Uterus (tissue), 3 donors: ENCODE measurements at regions not wholly inside any gene's neighbourhood (a gene's known extent, or its start where the extent isn't known, plus 50 kb on each side); places are given as distances from the start of the nearest gene placed in this dataset.

Experiments
- DNase-seq, 2 donors: peaks; one replicate each; pipeline ENCODE4 v3.0.0-alpha.2; 2019 to 2020
- H3K27ac ChIP-seq, 2 donors: fragments of 200-600 bp; sonication (generic); 1 replicate in 1 of 2; 2 replicates in 1 of 2; pipeline ENCODE4 v1.5.1; 2016 to 2018
- H3K27me3 ChIP-seq, 2 donors: fragments of 200-600 bp; sonication (generic); one replicate each; pipeline ENCODE4 v1.5.1; 2018 to 2019; ENCODE audit warnings: control low read depth in 1 of 2
- H3K36me3 ChIP-seq, 2 donors: fragments of 200-600 bp; sonication (generic); one replicate each; pipeline ENCODE4 v1.5.1; 2019; ENCODE audit warnings: control low read depth in 1 of 2
- H3K4me1 ChIP-seq, 2 donors: fragments of 200-600 bp; sonication (generic); one replicate each; pipeline ENCODE4 v1.5.1; 2018 to 2019; ENCODE audit warnings: control low read depth in 1 of 2
- H3K4me3 ChIP-seq, 2 donors: fragments of 200-600 bp; sonication (generic); 1 replicate in 1 of 2; 2 replicates in 1 of 2; pipeline ENCODE4 v1.5.1; 2018 to 2019; ENCODE audit warnings: mild to moderate bottlenecking in 1 of 2
- H3K9me3 ChIP-seq, 2 donors: fragments of 200-600 bp; sonication (generic); one replicate each; pipeline ENCODE4 v1.5.1; 2019; ENCODE audit warnings: control low read depth in 1 of 2
- POLR2A ChIP-seq, 2 donors: fragments of 450-650 bp; IDR thresholded peaks; one replicate each; pipeline ENCODE4 v1.6.1; 2016; ENCODE audit warnings: antibody characterized with exemption in 2 of 2, mild to moderate bottlenecking in 1 of 2, moderate library complexity in 1 of 2
- intact Hi-C: fragments of 100-400 bp; cut with DNase I; formaldehyde crosslinking; loops from one replicate; pipeline ENCODE4 v1.15.1; 2023; ENCODE audit warnings: low total_unique reads
- TF ChIP-seq, protein P1 (sequence below), 4 experiments: fragments of 200-600 bp in 2 of 4; fragments of 450-650 bp in 2 of 4; sonication (generic) in 2 of 4; IDR thresholded peaks; one replicate each; pipeline ENCODE4 v1.5.1; 2016 to 2019; ENCODE audit warnings: antibody characterized with exemption in 4 of 4, mild to moderate bottlenecking in 2 of 4, moderate library complexity in 1 of 4
- donor health status: DM: yes; HTN: yes; CAD: no.

DNA sequence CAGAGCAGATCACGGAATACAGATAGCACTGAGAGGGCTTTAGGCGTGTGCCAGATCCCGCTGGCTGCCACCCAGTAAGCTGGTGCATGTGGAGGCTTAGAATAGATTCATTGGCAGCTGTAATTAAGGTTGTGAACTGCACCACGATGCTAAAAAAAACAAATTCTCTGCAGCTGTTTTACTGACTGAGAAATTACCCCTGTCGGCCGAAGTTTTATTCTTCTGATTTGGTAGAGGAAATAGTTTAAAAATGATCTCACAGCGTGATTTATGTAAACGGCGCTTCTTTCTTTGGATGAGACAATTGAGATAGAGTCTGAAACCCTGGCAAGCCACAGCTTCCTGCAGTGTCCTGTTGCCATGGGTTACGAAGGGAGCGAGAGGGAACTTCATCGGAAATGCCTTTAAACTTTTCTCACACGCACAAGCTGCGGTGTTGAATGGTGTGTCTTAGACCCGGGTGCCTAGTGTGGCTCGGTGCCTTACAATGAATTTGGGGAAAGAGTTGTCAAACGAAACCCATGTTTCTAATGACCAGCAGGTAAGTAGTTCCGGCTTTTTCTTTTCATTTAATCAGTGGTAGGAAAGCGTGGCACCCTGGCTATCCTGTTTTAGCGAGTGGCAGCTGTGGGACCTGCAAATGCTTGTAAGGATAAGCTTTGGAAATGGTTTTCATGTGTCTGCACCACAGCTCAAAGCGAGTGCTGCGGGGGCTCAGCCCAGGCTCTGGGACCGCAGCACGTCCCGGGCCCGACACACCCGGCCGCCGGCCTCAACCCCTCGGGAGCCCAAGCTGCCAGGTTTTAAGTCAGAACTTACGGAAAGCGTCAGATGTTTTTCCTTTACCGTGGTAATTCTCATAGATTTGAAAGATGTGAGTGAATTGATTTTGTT lies 71.7 kb upstream of the HGFAC start:
- Histone ChIP-seq H3K27ac (peak overlapping the region in 1 of 2 donors; percentile 15), H3K27me3 (no peaks in the 10 kb centered on the region), H3K36me3 (no peaks in the 10 kb centered on the region), H3K4me3 (no peak overlapping the region), H3K4me1 (peaks cover 0 to 15% of the 10 kb centered on the region in 2 donors), H3K9me3 (no peaks in the 10 kb centered on the region)
- DNase-seq = peak; percentile 51 to 56
- intact Hi-C loops = no loop called here
- TF ChIP-seq POLR2A (IDR thresholded peaks at IDR 0.05) = no peak
- TF ChIP-seq, protein P1, sequence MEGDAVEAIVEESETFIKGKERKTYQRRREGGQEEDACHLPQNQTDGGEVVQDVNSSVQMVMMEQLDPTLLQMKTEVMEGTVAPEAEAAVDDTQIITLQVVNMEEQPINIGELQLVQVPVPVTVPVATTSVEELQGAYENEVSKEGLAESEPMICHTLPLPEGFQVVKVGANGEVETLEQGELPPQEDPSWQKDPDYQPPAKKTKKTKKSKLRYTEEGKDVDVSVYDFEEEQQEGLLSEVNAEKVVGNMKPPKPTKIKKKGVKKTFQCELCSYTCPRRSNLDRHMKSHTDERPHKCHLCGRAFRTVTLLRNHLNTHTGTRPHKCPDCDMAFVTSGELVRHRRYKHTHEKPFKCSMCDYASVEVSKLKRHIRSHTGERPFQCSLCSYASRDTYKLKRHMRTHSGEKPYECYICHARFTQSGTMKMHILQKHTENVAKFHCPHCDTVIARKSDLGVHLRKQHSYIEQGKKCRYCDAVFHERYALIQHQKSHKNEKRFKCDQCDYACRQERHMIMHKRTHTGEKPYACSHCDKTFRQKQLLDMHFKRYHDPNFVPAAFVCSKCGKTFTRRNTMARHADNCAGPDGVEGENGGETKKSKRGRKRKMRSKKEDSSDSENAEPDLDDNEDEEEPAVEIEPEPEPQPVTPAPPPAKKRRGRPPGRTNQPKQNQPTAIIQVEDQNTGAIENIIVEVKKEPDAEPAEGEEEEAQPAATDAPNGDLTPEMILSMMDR (IDR thresholded peaks at IDR 0.05) = peak in 1 of 4 experiments; percentile 3

DNA sequence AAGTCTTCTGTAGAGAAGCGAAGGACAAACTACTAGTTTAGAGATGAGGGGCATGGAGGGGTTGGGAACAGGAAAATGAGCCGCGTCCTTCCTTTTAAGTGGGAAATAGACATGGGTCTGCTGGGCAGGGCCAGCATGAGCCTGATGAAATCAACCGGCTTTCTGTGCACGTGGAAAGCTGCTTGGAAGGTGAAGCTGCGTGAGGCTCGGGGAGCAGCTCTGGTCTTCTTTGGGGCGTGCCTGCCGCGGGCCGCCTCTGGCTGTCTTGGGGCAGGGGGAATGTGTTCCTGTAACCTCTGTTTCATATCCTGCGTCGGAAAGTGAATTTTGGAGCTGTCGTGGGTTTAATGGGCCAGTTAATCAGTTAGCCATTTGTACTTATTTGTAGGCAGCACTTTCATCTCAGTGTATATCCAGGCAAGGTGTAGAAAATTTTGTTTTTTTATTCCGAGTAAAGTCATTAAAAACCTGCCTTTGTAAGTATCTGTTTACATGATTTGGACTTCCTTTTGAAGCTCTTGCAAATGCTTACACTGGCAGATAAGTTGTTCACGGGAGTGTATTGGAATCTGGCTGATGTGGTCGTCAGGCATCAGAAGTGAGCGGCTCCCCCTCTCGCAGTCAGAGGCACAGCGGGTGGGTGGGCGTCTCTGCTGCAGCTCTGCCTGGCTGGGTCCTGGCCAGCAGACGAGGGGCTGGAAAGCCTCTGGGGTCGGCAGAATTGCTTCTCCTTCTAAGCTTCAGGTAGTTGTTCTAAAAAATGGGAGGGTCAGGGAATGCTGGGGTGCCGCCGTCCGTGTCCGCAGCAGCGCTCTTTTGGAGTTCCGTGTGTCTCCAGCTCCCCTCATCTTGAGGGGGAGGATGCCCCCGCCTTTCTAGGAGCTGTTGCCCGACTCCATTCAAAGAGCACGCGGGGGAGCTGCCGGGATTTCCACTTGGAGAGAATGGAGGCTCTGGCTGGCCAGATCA lies 70.5 kb upstream of the HGFAC start:
- TF ChIP-seq POLR2A (IDR thresholded peaks at IDR 0.05) = no peak
- TF ChIP-seq, protein P1 (IDR thresholded peaks at IDR 0.05) = no peak
- intact Hi-C loops = no loop called here
- Histone ChIP-seq H3K36me3 (no peaks in the 10 kb centered on the region), H3K4me3 (peak overlapping the region in 1 of 2 donors; percentile 1), H3K9me3 (no peaks in the 10 kb centered on the region), H3K27me3 (no peaks in the 10 kb centered on the region), H3K27ac (peak overlapping the region in 1 of 2 donors; percentile 15), H3K4me1 (peaks cover 0 to 15% of the 10 kb centered on the region in 2 donors)
- peak; percentile 36 to 58 for DNase-seq

DNA sequence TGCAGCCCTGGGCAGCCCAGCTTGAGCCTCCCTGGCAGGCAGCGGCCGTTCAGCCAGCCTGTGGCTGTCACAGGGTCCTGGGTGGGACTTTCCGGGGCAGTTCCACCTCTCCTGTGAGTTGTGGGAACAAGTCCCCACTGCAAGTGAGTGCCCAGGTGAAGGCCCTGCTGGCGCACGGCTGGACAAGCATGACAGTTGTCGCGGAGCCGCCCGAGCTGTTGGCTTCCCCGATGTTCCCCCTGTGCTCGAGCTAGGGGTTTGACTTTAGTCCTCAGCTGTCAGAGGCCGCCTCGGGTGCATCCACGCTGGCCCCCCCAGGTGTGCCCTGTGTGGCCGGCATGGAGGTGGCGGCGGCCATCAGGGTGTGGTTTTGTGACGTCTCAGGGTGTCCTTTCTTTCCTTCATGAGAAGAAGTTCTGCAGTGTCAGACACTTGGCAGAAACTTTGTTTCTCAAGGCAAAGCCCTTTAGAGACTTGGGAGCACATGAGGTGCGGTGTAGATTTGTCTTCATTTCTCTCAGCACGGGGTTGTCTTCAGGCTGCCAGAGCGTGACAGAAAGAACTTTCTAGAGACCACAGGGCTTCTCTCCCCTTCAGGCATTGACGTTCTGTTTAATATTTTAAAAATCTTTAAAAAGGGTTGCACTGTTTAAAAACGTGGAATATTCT lies 69.4 kb upstream of the HGFAC start:
- DNase-seq = no peak
- Histone ChIP-seq H3K27ac (no peak overlapping the region), H3K4me3 (no peak overlapping the region), H3K36me3 (no peaks in the 10 kb centered on the region), H3K27me3 (no peaks in the 10 kb centered on the region), H3K9me3 (no peaks in the 10 kb centered on the region), H3K4me1 (peaks cover 0 to 15% of the 10 kb centered on the region in 2 donors)
- intact Hi-C loops = no loop called here
- TF ChIP-seq, protein P1 (IDR thresholded peaks at IDR 0.05) = no peak

DNA sequence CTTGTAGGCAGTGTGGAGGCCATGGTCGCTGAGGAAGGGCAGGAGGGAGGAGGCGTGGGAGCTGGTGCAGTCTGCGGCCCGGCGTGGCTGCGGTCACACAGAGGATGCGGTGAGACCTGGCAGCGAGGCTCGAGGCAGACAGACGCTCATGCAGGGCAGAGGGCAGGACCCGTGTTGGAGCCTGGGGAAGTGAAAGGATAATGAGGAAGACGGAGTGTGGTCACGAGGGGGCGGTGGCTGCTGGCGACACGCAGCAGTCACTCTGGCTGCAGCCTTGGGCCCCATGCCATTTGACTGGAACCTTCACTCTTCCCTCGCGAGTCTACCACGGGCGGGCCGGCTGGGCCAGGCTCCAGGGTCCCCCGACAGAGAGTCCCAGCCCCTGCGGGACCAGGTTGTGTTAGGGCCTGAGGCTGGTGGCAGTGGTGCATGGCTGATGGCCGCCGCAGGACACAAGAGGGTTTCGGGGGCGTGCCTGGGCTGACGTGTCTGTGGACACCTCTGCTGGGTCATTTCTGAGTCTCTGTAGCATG lies 68.8 kb upstream of the HGFAC start:
- peak in 1 of 2 donors; percentile 27 for DNase-seq
- no peaks in the 10 kb centered on the region for H3K36me3 ChIP-seq
- no peak overlapping the region for H3K27ac ChIP-seq
- no peak overlapping the region for H3K4me3 ChIP-seq
- H3K9me3 ChIP-seq = no peaks in the 10 kb centered on the region
- H3K4me1 ChIP-seq = peaks cover 0 to 15% of the 10 kb centered on the region in 2 donors
- no peak for TF ChIP-seq POLR2A (IDR thresholded peaks at IDR 0.05)
- TF ChIP-seq, protein P1 (IDR thresholded peaks at IDR 0.05) = no peak
- intact Hi-C loops = no loop called here
- H3K27me3 ChIP-seq = no peaks in the 10 kb centered on the region
